ENCODE measurements at regions not wholly inside any gene's neighbourhood (a gene's known extent, or its start where the extent isn't known, plus 50 kb on each side); places are given as distances from the start of the nearest gene placed in this dataset.

DNA sequence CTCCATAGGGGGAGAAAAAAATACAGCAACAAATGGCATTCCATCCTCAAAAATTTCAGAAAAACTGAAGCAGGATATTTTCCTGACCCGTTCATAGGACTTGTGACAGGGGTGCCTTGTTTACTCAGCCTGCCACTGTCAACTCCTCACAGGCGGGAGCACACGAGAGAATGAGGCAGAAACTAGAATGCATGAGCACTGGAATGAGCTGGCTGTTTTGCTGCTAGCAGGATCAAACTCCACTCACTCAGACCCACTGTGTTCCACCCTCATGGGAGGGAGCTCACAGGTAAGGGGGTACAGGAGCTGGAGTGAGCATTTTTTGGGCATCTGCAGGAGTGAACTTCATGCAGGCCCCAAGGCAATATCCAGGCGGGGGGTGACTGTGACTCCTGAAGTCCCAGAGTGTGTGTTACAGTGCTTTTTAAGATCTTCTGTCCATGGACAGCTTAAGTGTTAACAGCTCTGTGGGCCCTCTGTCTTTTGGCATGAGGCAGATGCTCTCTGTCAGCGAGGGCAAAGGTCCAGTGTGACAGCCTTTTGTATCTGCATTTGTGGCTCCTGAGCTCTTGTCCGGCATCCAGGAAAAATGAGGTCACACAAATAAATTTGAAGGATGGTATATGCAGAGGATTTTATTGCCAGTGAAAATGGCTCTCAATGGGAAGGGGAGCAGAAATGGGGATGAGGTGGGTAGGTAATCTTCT is 905.7 kb upstream of the TENM4 start:
- no peak for TF ChIP-seq CTCF (IDR thresholded peaks at IDR 0.05 in 4 of 5, conservative IDR thresholded peaks at IDR 0.05 in 1 of 5)
- TF ChIP-seq POLR2A (IDR thresholded peaks at IDR 0.05) = no peak

Measured in gastrocnemius medialis (tissue), 4 donors.